ENCODE measurements at regions not wholly inside any gene's neighbourhood (a gene's known extent, or its start where the extent isn't known, plus 50 kb on each side); places are given as distances from the start of the nearest gene placed in this dataset.

GRCh38 chr20:22696759-22697158 lies 112.4 kb upstream of the FOXA2 start:
- Histone ChIP-seq H3K4me1 (no peaks in the 10 kb centered on the region), H3K9me3 (no peaks in the 10 kb centered on the region), H3K4me3 (ENCODE audit: low read depth, low read length) (no peak overlapping the region), H3K27me3 (no peaks in the 10 kb centered on the region), H3K36me3 (no peaks in the 10 kb centered on the region)
- DNase-seq: no peak
- TF ChIP-seq CTCF (IDR thresholded peaks at IDR 0.05; ENCODE audit: low read depth, low read length): no peak

GRCh38 chr20:22698259-22698842 lies 114.0 kb upstream of the FOXA2 start:
- Histone ChIP-seq H3K9me3 (no peaks in the 10 kb centered on the region), H3K4me3 (ENCODE audit: low read depth, low read length) (no peak overlapping the region), H3K27me3 (no peaks in the 10 kb centered on the region), H3K36me3 (no peaks in the 10 kb centered on the region), H3K4me1 (no peaks in the 10 kb centered on the region)
- no peak for DNase-seq
- TF ChIP-seq CTCF (IDR thresholded peaks at IDR 0.05; ENCODE audit: low read depth, low read length): no peak

- H3K36me3 ChIP-seq: no peaks in the 10 kb centered on the region
- no peak overlapping the region for H3K4me3 ChIP-seq (ENCODE audit: low read depth, low read length)
- H3K27me3 ChIP-seq: no peaks in the 10 kb centered on the region
- TF ChIP-seq CTCF (IDR thresholded peaks at IDR 0.05; ENCODE audit: low read depth, low read length): no peak
- no peaks in the 10 kb centered on the region for H3K4me1 ChIP-seq
- DNase-seq: no peak
- H3K9me3 ChIP-seq: no peaks in the 10 kb centered on the region
Measured at GRCh38 chr20:22699396-22699795, 115.0 kb upstream of the FOXA2 start.

- no peak for TF ChIP-seq CTCF (IDR thresholded peaks at IDR 0.05; ENCODE audit: low read depth, low read length)
- H3K4me1 ChIP-seq: no peaks in the 10 kb centered on the region
- no peaks in the 10 kb centered on the region for H3K27me3 ChIP-seq
- DNase-seq: no peak
- H3K4me3 ChIP-seq (ENCODE audit: low read depth, low read length): no peak overlapping the region
- H3K9me3 ChIP-seq: no peaks in the 10 kb centered on the region
- no peaks in the 10 kb centered on the region for H3K36me3 ChIP-seq
Measured at GRCh38 chr20:22700367-22700766, 116.0 kb upstream of the FOXA2 start.

- no peaks in the 10 kb centered on the region for H3K27me3 ChIP-seq
- no peak for TF ChIP-seq CTCF (IDR thresholded peaks at IDR 0.05; ENCODE audit: low read depth, low read length)
- no peaks in the 10 kb centered on the region for H3K4me1 ChIP-seq
- no peaks in the 10 kb centered on the region for H3K36me3 ChIP-seq
- H3K4me3 ChIP-seq (ENCODE audit: low read depth, low read length): no peak overlapping the region
- DNase-seq: no peak
- no peaks in the 10 kb centered on the region for H3K9me3 ChIP-seq
Measured at GRCh38 chr20:22701679-22702308, 117.4 kb upstream of the FOXA2 start.

- no peak for TF ChIP-seq CTCF (IDR thresholded peaks at IDR 0.05; ENCODE audit: low read depth, low read length)
- Histone ChIP-seq H3K36me3 (no peaks in the 10 kb centered on the region), H3K27me3 (no peaks in the 10 kb centered on the region), H3K4me1 (no peaks in the 10 kb centered on the region), H3K9me3 (no peaks in the 10 kb centered on the region), H3K4me3 (ENCODE audit: low read depth, low read length) (no peak overlapping the region)
- no peak for DNase-seq
Measured at GRCh38 chr20:22703843-22704242, 119.5 kb upstream of the FOXA2 start.
